ENCODE measurements at regions not wholly inside any gene's neighbourhood (a gene's known extent, or its start where the extent isn't known, plus 50 kb on each side); places are given as distances from the start of the nearest gene placed in this dataset.

DNA sequence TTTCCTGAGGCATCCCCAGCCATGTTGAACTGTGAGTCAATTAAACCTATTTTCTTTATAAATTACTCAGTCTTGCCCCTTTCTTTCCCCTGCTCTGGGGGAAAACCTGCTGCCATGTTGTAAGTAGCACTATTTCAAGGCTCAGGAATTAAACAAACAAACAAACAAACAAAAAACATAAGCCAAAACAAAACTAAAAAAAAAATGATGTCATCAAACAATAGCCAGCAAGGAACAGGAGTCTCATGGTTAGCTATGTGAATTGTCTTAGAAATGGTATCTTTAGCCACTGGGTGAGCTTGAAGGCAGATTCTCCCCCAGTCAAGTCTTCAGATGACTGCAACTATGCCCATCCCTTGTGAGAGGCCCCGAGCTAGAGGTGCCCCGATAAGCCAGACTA lies 823.4 kb upstream of the ZEB2 start:
- H3K27me3 ChIP-seq (ENCODE audit: insufficient read depth, poor library complexity, severe bottlenecking): no peaks in the 10 kb centered on the region
- no peaks in the 10 kb centered on the region for H3K36me3 ChIP-seq (ENCODE audit: low read depth)
- TF ChIP-seq CTCF (IDR thresholded peaks at IDR 0.05; ENCODE audit: poor library complexity, severe bottlenecking): no peak
- no peaks in the 10 kb centered on the region for H3K4me1 ChIP-seq (ENCODE audit: insufficient read depth, poor library complexity, severe bottlenecking)
- no peak for ATAC-seq (ENCODE audit: low read depth)
- no peak overlapping the region for H3K4me3 ChIP-seq (ENCODE audit: severe bottlenecking)
- no peaks in the 10 kb centered on the region for H3K9me3 ChIP-seq (ENCODE audit: severe bottlenecking)
- no peak for DNase-seq (ENCODE audit: low spot score)
- H3K27ac ChIP-seq (ENCODE audit: poor library complexity, severe bottlenecking): no peak overlapping the region

DNA sequence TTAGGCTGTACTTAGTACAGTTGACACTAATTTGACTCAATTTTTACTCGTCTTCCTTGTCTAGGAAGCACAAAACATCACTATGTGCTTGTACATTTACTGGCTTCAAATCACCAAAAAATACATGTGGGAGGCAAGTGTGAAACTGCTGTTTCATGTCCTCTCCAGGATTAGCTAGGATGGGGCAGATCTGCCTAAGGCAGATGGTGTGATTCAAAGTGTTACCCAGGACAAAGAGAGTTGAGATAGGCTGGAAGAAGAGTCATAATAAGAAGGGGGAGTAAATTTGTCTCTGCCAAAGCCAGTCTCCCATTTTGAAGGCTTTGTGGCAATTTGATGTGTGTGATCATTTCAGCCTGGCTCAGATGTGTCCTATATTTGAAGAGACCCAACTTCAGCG lies 821.6 kb upstream of the ZEB2 start:
- DNase-seq (ENCODE audit: low spot score): no peak

GRCh38 chr2:145339646-145340045 lies 819.7 kb upstream of the ZEB2 start:
- no peak for DNase-seq (ENCODE audit: low spot score)
- Histone ChIP-seq H3K27ac (ENCODE audit: poor library complexity, severe bottlenecking) (no peak overlapping the region), H3K27me3 (ENCODE audit: insufficient read depth, poor library complexity, severe bottlenecking) (no peaks in the 10 kb centered on the region), H3K36me3 (ENCODE audit: low read depth) (no peaks in the 10 kb centered on the region), H3K4me1 (ENCODE audit: insufficient read depth, poor library complexity, severe bottlenecking) (no peaks in the 10 kb centered on the region), H3K9me3 (ENCODE audit: severe bottlenecking) (no peaks in the 10 kb centered on the region), H3K4me3 (ENCODE audit: severe bottlenecking) (no peak overlapping the region)
- no peak for ATAC-seq (ENCODE audit: low read depth)
- no peak for TF ChIP-seq CTCF (IDR thresholded peaks at IDR 0.05; ENCODE audit: poor library complexity, severe bottlenecking)

More for the DNA sequence above, 821.6 kb upstream of the ZEB2 start:
- no peak for ATAC-seq (ENCODE audit: low read depth)
- Histone ChIP-seq H3K9me3 (ENCODE audit: severe bottlenecking) (no peaks in the 10 kb centered on the region), H3K27me3 (ENCODE audit: insufficient read depth, poor library complexity, severe bottlenecking) (no peaks in the 10 kb centered on the region), H3K4me1 (ENCODE audit: insufficient read depth, poor library complexity, severe bottlenecking) (no peaks in the 10 kb centered on the region), H3K4me3 (ENCODE audit: severe bottlenecking) (no peak overlapping the region), H3K27ac (ENCODE audit: poor library complexity, severe bottlenecking) (no peak overlapping the region), H3K36me3 (ENCODE audit: low read depth) (no peaks in the 10 kb centered on the region)
- no peak for TF ChIP-seq CTCF (IDR thresholded peaks at IDR 0.05; ENCODE audit: poor library complexity, severe bottlenecking)

GRCh38 chr2:145332210-145332898 lies 812.4 kb upstream of the ZEB2 start:
- Histone ChIP-seq H3K9me3 (ENCODE audit: severe bottlenecking) (no peaks in the 10 kb centered on the region), H3K36me3 (ENCODE audit: low read depth) (no peaks in the 10 kb centered on the region), H3K27me3 (ENCODE audit: insufficient read depth, poor library complexity, severe bottlenecking) (no peaks in the 10 kb centered on the region), H3K27ac (ENCODE audit: poor library complexity, severe bottlenecking) (no peak overlapping the region), H3K4me3 (ENCODE audit: severe bottlenecking) (no peak overlapping the region), H3K4me1 (ENCODE audit: insufficient read depth, poor library complexity, severe bottlenecking) (no peaks in the 10 kb centered on the region)
- no peak for ATAC-seq (ENCODE audit: low read depth)
- DNase-seq (ENCODE audit: low spot score): no peak
- TF ChIP-seq CTCF (IDR thresholded peaks at IDR 0.05; ENCODE audit: poor library complexity, severe bottlenecking): no peak

- Histone ChIP-seq H3K4me3 (ENCODE audit: severe bottlenecking) (no peak overlapping the region), H3K9me3 (ENCODE audit: severe bottlenecking) (no peaks in the 10 kb centered on the region), H3K27ac (ENCODE audit: poor library complexity, severe bottlenecking) (no peak overlapping the region), H3K36me3 (ENCODE audit: low read depth) (no peaks in the 10 kb centered on the region), H3K27me3 (ENCODE audit: insufficient read depth, poor library complexity, severe bottlenecking) (no peaks in the 10 kb centered on the region), H3K4me1 (ENCODE audit: insufficient read depth, poor library complexity, severe bottlenecking) (peaks cover 10% of the 10 kb centered on the region)
- DNase-seq (ENCODE audit: low spot score): no peak
- TF ChIP-seq CTCF (IDR thresholded peaks at IDR 0.05; ENCODE audit: poor library complexity, severe bottlenecking): no peak
- ATAC-seq (ENCODE audit: low read depth): no peak
Observed at GRCh38 chr2:145329971-145330370, 810.1 kb upstream of the ZEB2 start.

Data from RWPE2 (cell line).